Breast epithelium (tissue), 3 donors: ENCODE measurements at regions not wholly inside any gene's neighbourhood (a gene's known extent, or its start where the extent isn't known, plus 50 kb on each side); places are given as distances from the start of the nearest gene placed in this dataset.

Experiments used
- CTCF ChIP-seq, 3 donors: fragments of 450-650 bp; IDR thresholded peaks; one replicate each; pipeline ENCODE4 v1.5.1; 2016 to 2017; ENCODE audit warnings: antibody characterized with exemption in 3 of 3, mild to moderate bottlenecking in 3 of 3, moderate library complexity in 3 of 3
- POLR2AphosphoS5 ChIP-seq, 3 donors: sonication (generic); formaldehyde crosslinking; IDR thresholded peaks; one replicate each; pipeline ENCODE4 v1.6.1; 2017; ENCODE audit warnings: antibody characterized with exemption in 3 of 3

- TF ChIP-seq POLR2AphosphoS5 (IDR thresholded peaks at IDR 0.05): no peak
- TF ChIP-seq CTCF (IDR thresholded peaks at IDR 0.05): no peak
These were observed 221.7 kb downstream of the ZNF608 start for GRCh38 chr5:124524552-124525232.
